HG02588 (cell line): ENCODE measurements at regions not wholly inside any gene's neighbourhood (a gene's known extent, or its start where the extent isn't known, plus 50 kb on each side); places are given as distances from the start of the nearest gene placed in this dataset.
"Not testable (repeated sequence)": the region's sequence is repeated elsewhere in the genome, so short reads cannot be mapped to it uniquely, and the experiment has no call there.

Source experiments
- ATAC-seq: cut with Tn5 transposase; IDR thresholded peaks from one replicate; pipeline ENCODE4 v1.9.1; 2021; ENCODE audit warnings: mild to moderate bottlenecking, moderate library complexity; ENCODE audit not compliant: unreplicated experiment

DNA sequence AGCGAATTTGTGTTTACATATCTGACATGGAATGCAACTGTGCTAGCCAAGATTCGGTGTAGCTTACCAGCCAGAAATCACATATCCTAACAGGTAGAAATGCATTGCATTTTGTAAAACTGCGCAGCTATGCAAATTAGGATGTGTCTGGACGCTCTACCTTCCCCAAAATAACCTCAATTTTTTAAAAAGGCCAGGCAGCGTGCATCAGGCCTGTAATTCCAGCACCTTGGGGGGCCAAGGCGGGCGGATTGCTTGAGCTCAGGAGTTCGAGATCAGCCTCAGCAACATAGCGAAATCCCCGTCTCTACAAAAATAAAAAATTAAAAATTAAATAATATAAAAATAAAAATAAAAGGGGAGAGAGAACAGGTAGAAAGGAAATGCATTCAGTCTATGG is 305.0 kb downstream of the TYW1 start:
- no peak for ATAC-seq

DNA sequence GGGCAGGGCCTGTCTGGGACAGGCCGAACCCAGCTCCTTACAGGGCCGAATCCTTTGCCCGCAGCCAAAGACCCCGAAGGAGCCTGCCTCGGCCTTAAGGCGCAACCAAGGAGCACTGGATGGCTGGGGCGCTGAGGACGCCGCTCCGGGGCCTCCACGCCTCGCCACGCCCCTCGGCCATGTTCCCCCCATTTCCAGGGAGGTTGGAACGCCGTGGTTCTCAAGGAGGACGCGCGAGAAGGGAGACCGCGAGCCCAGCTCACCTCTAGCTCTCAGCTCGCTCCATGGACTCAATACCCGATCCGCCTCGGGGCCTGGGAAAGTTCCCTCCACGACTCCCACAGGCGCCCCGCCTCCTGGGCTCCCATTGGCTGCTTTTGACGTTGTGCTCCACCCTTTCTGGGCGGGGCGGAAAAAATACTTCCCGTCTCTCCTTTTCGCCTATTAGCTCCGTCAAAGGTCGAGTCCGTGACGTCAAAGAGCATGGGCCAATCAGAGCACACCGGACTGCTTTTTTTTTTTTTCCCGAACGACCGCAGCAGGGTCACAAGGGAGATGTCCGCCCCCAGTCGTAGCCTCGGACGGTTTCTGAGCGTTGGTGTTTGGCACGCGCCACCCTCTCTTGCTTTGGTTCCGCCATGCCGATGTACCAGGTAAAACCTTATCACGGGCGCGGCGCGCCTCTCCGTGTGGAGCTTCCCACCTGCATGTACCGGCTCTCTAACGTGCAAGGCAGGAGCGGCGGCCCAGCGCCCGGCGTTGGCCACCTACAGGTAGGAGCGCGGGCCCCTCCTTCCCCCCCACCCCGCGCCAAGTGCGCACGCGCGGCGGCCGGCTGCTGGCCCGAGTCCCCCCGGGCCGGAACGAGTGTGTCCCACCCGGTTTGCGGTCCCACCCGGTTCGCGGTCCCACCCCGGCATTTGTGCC is 305.7 kb downstream of the TYW1 start:
- ATAC-seq, result peak; percentile 82

DNA sequence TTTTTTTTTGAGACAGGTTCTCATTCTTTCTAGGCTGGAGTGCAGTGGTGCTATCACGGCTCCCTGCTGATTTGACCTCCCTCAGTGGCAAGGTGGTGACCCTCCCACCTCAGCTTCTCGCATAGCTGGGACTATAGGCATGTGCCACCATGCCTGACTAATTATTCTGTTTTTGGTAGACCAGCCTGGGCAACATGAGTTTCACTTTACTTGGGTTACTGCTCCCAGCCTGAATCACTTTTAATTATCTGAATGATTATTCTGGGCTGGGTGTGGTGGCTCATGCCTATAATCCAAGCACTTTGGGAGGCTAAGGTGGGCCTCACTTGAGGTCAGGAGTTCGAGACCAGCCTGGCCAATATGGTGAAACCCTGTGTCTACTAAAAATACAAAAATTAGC is 308.2 kb downstream of the TYW1 start:
- not testable (repeated sequence) for ATAC-seq

DNA sequence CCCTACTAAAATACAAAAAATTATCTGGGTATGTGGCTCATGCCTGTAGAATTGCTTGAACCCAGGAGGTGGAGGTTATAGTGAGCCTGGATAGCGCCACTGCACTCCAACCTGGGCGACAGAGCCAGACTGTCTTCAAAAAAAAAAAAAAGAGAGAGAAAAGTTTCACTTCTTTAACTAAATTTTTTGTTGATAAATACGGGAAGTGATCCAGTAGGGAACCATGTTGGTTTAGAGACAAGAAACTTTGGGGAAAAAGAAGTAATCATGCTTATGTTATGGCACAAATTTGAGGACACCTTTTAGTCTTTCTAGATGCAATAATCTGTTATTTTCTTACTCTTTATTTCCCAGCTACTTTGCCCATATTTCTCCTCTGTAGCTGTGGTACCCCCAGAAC is 309.7 kb downstream of the TYW1 start:
- ATAC-seq, result no peak

DNA sequence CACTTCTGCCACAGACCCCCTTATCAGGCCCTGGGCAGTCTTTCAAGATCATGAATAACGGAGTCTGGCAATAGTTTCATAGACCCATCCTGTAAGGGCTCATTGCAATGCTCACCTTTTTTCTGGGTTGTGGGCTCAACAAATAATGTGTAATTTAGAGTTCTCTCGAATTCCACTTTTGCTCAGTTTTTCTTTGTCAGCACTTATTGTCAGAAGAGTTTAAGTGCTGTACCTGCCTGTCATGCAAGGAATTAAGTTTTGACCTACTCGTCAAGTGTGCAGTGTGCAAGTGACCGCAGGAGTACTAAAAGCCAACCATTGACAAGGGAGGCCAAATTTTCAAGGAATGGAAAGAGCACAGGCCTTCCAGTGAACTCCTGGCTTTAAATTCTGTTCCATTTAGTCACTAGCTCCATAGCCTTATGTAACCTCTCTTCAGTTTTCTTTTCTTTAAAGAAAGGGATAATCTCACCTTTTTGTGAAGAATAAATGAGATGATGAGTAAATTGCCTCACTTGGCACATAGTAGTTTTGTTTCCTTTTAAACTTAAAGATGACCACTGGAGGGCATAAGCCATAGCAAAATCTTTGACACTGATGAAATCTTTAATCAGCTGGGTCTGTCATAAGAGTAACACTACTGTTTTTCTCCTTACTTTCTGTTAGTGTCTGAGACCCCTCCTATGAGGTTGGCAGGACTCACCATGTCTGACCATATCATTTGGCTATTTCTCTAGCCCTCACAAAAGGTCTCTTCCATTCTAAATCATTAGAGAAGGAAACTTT is 313.3 kb downstream of the TYW1 start:
- ATAC-seq, result no peak

DNA sequence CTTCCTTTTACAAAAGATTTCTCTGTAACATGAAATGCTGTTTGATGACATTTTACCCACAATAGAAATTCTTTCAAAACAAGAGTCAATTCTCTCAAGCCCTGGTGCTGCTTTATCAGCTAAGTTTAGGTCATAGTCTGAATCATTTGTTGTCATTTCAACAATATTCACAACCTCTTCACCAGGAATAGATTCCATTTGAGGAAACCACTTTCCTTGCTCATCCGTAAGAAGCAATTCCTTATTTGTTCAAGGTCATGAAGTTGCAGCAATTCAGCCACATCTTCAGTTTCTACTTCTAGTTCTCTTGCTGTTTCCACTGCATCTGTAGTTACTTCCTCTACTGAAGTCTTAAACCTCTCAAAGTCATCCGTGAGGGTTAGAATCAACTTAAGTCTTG is 315.3 kb downstream of the TYW1 start:
- no peak for ATAC-seq

DNA sequence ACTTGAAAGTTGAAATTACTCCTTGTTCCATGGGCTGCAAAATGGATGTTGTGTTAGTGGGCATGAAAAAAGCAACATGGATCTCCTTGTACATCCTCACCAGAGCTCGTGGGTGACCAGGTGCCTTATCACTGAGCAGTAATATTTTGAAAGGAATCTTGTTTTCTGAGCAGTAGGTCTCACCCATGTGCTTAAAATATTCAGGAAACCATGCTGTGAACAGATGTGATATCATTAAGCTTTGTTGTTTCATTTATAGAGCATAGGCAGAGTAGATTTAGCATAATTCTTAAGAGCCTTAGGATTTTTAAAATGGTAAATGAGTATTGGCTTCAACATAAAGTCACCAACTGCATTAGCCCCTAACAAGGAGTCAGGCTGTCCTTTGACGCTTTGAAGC is 316.6 kb downstream of the TYW1 start:
- ATAC-seq, result no peak

DNA sequence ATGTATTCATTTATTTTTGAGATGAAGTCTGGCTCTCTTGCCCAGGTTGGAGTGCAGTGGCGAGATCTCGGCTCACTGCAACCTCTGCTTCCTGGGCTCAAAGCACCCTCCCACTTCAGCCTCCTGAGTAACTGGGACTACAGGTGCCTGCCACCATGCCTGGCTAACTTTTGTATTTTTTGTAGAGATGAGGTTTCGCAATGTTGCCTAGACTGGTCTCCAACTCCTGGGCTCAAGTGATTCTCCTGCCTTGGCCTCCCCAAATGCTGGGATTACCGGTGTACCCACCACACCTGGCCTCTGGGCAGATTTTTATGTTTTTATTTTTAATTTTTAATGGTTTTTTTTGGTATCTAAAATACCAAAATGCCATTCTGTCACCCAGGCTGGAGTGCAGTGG is 320.3 kb downstream of the TYW1 start:
- not testable (repeated sequence) for ATAC-seq

DNA sequence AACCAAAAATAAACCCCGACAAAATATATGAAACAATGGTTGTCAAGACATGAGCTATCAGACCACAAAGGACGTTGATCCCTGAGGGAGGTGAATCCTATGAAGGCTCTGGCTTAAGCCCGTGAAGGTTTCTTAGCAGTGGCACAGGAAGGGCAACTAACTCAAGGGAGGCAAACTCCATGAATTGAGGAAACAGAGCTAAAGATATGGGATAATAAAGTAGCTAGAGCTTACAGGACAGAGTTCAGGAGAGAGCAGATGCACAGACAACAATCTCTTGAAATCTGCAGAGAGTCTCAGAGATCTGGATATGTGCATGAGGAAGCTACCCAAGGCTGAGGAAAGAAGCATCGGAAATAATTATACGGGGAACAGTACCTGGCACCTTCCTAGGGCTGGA is 331.6 kb downstream of the TYW1 start:
- not testable (repeated sequence) for ATAC-seq

DNA sequence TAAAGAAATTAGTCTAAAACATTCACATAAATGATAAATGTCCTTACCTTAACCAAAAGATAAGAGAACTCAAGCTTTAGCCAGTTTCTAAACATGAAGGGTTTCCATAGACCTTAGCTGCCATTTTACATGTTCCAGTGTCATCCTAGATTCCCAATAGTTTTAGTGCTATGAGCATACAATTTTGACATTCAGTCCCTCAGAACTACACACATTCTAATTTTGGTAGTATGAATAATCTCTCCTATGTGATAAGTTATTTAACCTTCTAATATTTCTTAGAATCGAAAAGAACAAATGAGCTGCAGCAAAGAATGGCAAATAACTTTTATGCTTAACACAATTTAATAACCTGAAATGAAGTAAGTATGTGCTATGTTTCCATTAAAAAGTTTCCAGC is 338.5 kb downstream of the TYW1 start:
- ATAC-seq, result not testable (repeated sequence)

DNA sequence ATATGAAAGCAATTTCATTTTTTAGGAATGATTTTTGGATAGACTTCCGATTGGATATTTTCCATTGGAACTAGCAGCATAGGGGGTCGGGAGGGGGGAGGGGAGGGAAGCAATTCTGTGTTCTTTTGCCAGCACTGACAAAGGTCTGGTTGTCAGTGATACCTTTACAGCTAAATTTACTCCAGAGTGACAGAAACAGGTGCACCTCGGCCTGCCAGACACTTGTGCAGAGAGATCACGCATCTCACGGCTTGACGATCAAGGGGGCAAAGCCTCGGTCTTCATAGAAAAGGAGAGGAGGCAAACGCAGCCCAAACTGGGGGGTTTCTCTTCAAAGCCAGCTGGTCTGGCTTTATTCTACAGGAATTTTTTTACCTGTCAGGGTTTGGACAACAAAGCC is 339.0 kb downstream of the TYW1 start:
- not testable (repeated sequence) for ATAC-seq

DNA sequence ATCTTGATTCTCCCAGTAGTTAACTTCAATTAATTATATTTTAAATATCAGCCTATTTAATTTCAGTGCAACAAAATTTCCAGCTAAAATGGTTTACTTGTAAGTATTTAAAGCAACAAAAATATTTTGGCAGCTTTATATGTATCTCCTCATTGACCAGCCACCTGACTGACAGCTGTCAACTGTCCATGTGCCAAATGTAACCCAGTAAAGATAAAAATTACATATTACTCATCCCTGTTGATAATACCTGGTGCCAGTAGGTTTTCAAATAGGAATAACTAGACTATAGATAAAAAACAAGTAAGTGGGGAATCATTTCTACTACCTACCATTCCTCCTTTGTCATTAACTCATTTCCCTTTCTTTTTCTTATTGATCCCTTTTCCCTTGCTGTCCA is 341.9 kb downstream of the TYW1 start:
- not testable (repeated sequence) for ATAC-seq

DNA sequence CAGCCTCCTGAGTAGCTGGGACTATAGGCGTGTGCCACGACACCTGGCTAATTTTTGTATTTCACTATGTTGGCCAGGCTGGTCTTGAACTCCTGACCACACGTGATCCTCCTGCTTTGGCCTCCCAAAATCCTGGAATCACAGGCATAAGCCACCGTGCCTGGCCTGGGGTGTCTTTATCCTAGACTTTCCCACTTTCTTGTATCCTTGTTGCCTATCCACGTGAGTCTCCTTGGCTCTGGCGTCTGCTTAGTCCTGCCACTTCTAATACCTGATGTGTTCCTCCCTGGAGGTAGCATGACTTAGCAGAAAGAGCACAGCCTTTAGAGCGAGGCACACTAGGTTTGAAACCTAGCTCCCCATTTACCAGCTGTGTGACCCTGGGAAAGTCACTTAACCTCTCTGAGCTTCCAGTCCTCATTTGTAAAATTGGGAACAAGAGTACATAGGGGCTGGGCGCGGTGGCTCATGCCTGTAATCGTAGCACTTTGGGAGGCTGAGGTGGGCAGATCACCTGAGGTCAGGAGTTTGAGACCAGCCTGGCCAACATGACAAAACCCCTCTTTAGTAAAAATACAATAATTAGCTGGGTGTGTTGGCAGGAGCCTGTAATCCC is 344.6 kb downstream of the TYW1 start:
- no peak for ATAC-seq

DNA sequence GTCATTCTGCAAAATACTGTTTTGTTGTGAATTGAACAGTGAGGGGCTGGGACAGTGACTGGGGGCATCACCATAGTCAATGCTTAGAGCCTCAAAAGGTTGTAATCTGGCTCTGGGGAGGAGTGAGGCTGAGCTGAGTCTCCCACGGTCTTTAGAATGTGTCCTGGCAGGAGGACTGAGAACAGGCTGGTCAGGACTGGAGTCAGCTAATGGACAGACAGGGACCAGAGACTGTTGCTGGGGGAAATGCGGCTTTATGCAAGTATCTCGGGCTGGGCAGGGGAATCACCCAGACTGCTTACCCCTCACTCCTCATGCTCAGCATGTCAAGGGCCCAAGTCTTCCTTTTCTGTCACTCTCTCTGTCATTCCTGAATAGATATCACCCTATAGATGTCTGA is 346.5 kb downstream of the TYW1 start:
- no peak for ATAC-seq

DNA sequence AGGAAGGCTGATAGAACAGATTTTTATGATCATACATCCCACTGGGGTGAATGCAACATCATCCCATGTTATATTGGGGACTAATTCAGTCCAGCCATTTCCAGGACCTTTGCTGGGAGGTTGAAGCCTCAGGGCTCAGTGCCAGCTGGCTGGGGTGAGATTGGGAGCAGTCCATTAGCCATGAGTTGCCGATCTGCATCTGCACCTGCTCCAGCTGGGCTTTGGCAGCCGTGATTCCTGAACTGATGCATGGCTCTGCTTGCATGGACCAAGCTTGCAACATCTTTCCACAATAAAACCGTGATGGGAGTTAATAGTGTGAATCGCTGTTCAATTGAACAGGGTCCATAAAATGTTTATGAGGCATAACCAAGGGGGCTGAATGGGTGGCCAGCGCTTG is 346.9 kb downstream of the TYW1 start:
- ATAC-seq, result no peak

DNA sequence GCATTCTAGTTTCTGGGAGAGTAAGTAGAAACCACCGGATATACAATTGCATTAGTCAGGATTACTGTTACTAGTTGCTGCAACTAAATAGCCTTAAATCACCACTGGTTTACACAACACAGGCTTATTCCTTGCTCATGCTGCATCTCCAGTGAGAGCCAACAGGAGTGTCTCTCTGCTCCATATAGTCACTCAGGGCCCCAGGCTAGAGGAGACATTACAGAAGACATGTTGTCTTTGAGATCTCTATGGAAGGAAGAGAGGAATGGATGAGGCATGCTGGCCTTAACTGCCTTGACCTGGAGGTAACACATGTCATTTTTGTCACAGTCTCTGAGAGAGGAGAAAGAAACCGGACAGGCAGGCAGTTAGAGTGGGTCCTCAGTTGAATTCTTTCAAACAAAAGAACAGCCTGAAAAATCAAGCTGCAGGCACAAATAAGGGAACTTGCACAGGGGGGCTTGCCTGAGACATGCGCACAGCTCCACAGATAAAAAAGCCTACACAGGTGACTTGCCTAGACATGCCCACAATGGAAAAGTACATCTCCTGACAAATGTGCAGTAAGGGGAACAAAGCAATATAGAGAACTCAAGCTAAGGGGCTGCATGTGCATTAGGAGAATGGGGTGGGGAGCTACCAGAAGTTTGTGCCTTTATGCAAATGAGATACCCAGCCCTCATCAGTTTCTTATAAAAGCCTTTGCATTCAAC is 348.0 kb downstream of the TYW1 start:
- ATAC-seq, result no peak

DNA sequence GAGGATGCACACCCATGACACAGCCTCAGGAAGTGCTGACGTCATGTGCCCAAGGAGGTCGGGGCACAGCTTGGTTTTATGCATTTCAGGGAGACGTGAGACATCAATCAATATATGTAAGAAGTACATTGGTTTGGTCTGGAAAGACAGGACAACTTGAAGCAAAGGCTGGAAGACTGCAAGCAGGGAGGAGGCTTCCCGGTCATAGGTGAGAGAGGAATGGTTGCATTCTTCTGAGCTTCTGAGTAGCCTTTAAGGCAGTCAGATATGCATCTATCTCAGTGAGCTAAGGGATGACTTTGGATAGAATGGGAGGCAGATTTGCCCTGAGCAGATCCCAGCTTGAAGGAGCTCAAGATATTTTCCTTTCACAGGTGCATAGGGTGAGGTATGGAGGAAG is 349.5 kb downstream of the TYW1 start:
- ATAC-seq, result no peak

DNA sequence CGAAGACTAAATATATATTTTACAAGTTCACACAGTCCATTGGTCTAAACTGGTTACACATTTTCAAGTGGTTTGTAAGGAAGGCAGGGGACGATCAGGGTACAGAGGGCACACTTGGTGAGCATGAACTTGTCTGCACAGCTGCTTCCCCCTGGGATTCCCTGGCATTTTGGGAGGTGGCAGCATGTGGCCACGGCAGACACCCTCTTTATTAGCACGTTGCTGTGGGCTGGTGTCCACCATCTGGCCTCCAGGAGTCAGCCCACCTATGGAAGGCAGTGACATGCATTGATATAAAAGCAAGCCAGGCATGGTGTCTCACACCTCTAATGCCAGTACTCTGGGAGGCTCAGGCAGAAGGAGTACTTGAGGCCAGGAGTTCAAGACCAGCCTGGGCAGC is 350.2 kb downstream of the TYW1 start:
- ATAC-seq, result no peak

DNA sequence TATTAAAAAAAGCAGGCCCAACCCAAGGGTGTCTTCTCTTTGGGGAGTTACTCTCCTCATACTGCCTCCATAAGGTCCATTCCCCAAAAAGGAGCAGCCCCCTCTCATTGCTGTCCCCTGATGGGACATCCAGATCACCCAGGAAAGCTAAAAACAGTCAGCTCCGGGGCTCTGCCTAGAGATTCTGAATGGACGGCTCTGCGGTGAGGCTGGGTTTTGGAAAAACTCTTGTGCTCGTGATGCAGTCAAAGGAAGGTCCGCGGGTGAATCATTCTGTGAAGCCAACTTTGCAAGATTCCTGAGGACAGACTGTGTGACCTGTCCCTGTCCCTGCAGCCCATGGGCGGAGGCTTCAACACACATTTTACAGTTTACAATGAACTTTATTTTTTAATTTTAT is 351.5 kb downstream of the TYW1 start:
- no peak for ATAC-seq

DNA sequence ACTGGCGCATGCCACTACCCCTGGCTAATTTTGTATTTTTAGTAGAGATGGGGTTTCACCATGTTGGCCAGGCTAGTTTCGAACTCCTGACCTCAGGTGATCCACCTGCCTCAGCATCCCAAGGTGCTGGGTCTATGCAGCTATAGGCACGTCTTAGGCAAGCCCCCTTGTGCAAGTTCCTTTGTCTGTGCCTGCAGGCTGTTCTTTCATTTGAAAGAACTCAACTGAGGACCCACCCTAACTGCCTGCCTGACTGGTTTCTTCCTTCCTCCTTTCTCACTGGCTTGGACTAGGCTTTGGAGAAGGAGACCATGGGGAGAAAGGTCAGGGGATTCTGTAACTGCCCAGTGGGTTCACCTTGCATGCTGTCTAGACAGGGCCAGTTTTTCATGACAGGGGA is 361.0 kb downstream of the TYW1 start:
- not testable (repeated sequence) for ATAC-seq

DNA sequence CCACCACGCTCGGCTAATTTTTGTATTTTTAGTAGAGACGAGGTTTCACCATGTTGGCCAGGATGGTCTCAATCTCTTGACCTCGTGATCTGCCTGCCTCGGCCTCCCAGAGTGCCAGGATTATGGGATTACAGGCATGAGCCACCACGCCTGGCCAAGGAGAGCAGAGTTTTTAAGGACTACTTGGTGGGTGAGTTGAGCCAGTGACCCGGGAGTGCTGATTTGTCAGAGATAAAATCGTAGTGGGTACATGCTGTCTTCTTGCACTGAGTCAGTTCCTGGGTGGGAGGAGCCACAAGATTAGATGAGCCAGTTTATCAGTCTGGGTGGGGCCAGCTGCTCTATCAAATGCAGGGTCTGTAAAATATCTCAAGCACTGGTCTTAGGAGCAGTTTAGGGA is 361.7 kb downstream of the TYW1 start:
- ATAC-seq, result not testable (repeated sequence)
